Progenitor cell of endocrine pancreas (in vitro differentiated cells): ENCODE measurements at regions not wholly inside any gene's neighbourhood (a gene's known extent, or its start where the extent isn't known, plus 50 kb on each side); places are given as distances from the start of the nearest gene placed in this dataset.

Experiments used
- DNase-seq: peaks from one replicate; pipeline ENCODE4 v3.0.0; 2021; ENCODE audit warnings: low spot score; ENCODE audit not compliant: unreplicated experiment
- H3K27ac Mint-ChIP-seq: 2 replicates; pipeline ENCODE4 v1.8.0; 2021; ENCODE audit warnings: mild to moderate bottlenecking, moderate library complexity, mixed read lengths
- H3K27me3 Mint-ChIP-seq: 2 replicates; pipeline ENCODE4 v1.8.0; 2021; ENCODE audit warnings: mixed read lengths
- H3K36me3 Mint-ChIP-seq: 2 replicates; pipeline ENCODE4 v1.8.0; 2022; ENCODE audit warnings: mixed read lengths; ENCODE audit not compliant: insufficient read depth
- H3K4me1 Mint-ChIP-seq: 2 replicates; pipeline ENCODE4 v1.8.0; 2021; ENCODE audit warnings: low read depth, mixed read lengths
- H3K4me3 Mint-ChIP-seq: 2 replicates; pipeline ENCODE4 v1.8.0; 2021; ENCODE audit warnings: low read depth, mild to moderate bottlenecking, moderate library complexity, mixed read lengths
- H3K9me3 Mint-ChIP-seq: 2 replicates; pipeline ENCODE4 v1.8.0; 2021; ENCODE audit warnings: low read depth, mixed read lengths
- TF ChIP-seq, protein P1 (sequence below): fragments of 200-600 bp; sonication (generic); IDR thresholded peaks from one replicate; pipeline ENCODE4 v1.5.0; 2021; ENCODE audit warnings: antibody characterized with exemption, mild to moderate bottlenecking; ENCODE audit not compliant: unreplicated experiment

DNA sequence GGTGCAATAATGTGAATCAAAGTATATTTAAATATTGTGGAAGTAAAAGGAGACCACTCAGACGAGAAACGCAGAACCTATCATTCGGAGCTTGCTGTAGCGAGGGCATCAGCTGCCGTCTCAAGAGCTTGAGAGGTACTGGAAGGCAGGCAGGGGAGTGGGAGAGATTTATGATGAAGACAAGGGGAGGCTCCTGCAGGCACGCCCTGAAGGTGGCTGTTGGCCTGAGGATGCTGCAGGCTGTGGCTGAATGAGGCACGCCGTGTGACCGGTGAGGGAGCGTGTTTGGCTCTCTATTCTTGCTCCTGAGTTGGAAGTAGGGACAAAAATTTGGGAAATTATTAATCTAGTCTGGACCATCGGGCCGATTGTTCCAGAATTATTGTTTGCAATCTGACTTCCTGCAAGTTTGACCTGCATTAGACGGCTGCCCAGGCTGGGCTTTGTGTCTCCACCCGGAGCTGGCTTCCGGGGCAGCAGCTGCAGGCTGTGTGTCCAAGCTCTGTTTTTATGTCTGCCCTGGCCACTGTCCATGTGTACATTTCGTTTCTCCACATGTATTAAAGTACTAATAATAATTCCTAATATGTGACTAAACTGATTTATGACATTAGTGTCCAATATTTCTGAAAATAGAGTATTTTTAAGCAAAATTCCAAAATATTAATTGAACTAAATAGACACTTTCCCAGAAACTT, 91.1 kb upstream of the ANKRD10 start:
- DNase-seq = no peak
- Mint-ChIP-seq H3K27ac (peak overlapping the region; percentile 75), H3K36me3 (no peaks in the 10 kb centered on the region), H3K27me3 (peaks cover 9% of the 10 kb centered on the region), H3K4me1 (peaks cover 5% of the 10 kb centered on the region), H3K9me3 (no peaks in the 10 kb centered on the region), H3K4me3 (no peak overlapping the region)
- TF ChIP-seq, protein P1, sequence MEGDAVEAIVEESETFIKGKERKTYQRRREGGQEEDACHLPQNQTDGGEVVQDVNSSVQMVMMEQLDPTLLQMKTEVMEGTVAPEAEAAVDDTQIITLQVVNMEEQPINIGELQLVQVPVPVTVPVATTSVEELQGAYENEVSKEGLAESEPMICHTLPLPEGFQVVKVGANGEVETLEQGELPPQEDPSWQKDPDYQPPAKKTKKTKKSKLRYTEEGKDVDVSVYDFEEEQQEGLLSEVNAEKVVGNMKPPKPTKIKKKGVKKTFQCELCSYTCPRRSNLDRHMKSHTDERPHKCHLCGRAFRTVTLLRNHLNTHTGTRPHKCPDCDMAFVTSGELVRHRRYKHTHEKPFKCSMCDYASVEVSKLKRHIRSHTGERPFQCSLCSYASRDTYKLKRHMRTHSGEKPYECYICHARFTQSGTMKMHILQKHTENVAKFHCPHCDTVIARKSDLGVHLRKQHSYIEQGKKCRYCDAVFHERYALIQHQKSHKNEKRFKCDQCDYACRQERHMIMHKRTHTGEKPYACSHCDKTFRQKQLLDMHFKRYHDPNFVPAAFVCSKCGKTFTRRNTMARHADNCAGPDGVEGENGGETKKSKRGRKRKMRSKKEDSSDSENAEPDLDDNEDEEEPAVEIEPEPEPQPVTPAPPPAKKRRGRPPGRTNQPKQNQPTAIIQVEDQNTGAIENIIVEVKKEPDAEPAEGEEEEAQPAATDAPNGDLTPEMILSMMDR = no peak

DNA sequence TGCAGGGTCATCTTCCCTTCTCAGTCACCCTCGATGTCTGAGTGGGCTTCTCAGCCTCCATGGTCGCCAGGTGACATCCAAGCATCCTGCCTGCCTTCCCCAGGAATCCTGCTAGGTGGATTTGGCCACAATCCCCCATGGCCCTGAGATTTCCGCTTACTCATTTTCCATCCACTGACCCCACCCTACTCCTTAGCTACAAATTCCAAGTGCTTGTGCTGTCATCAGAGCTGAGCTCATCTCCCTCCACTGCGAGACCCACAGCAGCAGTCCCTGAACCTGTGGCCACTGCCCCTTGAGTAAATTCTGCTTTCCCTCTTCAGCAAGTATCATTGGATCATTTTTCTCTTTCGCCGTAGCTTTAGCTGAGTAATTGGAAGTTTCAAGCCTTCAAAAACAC, 90.5 kb upstream of the ANKRD10 start:
- Mint-ChIP-seq H3K9me3 (no peaks in the 10 kb centered on the region), H3K27me3 (peaks cover 6% of the 10 kb centered on the region), H3K36me3 (no peaks in the 10 kb centered on the region), H3K4me3 (no peak overlapping the region), H3K4me1 (peaks cover 5% of the 10 kb centered on the region), H3K27ac (peak overlapping the region; percentile 75)
- TF ChIP-seq, protein P1 = no peak
- DNase-seq = no peak

DNA sequence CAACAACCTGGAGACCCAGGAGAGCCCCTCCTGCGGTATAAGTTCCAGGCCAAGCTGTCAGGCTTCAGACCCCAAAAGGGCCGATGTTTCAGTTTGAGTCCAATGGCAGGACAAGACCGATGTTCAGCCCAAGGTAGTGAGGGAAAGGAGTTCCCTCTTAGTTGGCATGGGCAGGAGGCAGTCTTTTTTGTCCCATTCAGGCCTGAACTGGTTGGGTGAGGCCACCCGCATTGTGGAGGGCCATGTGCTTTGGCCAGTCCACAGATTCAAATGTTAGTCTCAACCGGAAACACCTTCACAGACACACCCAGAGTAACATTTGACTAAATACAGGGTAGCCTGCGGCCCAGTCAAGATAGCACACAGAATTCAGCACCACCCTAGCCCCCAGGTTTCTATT, 89.6 kb upstream of the ANKRD10 start:
- Mint-ChIP-seq H3K36me3 (no peaks in the 10 kb centered on the region), H3K4me1 (peaks cover 5% of the 10 kb centered on the region), H3K27me3 (peaks cover 6% of the 10 kb centered on the region), H3K27ac (no peak overlapping the region), H3K4me3 (no peak overlapping the region), H3K9me3 (no peaks in the 10 kb centered on the region)
- TF ChIP-seq, protein P1 = no peak
- no peak for DNase-seq

DNA sequence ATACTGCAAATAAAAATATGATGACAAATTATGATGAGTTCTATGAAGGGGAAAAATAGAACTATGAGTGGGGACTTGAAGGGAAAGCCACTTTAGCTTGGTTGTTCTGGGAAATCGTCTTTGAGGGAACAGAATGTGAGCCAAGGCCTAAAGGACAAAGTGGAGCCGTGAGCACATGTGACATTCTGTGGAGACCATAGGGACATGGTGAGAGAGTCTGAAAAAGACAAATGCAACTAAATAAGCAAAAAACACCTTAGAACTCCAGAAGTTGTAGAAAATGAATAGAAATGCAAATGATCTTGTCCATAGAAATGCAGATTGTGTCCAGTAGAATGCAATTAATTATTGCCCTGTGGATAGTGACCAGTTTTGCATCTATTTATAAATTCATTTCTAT, 86.8 kb upstream of the ANKRD10 start:
- peaks cover 8% of the 10 kb centered on the region for H3K27me3 Mint-ChIP-seq
- H3K4me1 Mint-ChIP-seq = peaks cover 5% of the 10 kb centered on the region

DNA sequence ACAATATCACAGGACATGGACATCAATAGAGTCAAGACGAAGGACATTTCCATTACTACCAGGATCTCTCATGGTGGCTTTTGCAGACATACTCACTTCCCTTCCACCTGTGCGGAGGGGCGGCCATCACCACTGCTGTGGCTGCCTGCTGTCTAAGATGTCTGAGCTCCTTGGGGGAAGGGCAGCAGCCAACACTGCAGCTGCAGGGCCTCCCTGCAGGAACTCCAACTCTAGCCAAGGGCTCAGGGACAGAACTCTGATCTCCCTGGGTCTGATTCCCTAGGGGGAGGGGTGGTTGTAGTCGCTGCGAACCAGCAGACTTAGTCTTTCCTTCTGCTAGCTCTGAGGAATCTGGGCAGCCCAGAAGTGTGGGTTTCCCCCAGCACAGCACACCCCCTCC, 78.9 kb upstream of the ANKRD10 start:
- Mint-ChIP-seq H3K4me3 (no peak overlapping the region), H3K27me3 (no peaks in the 10 kb centered on the region), H3K4me1 (no peaks in the 10 kb centered on the region), H3K36me3 (no peaks in the 10 kb centered on the region), H3K27ac (no peak overlapping the region), H3K9me3 (peaks cover 12% of the 10 kb centered on the region)
- TF ChIP-seq, protein P1 = no peak
- DNase-seq = no peak

More for the DNA sequence above, 86.8 kb upstream of the ANKRD10 start:
- Mint-ChIP-seq H3K27ac (no peak overlapping the region), H3K4me3 (no peak overlapping the region), H3K9me3 (peaks cover under 1% of the 10 kb centered on the region), H3K36me3 (no peaks in the 10 kb centered on the region)
- no peak for DNase-seq
- TF ChIP-seq, protein P1 = no peak
